Uterus (tissue), 3 donors: ENCODE measurements at regions not wholly inside any gene's neighbourhood (a gene's known extent, or its start where the extent isn't known, plus 50 kb on each side); places are given as distances from the start of the nearest gene placed in this dataset.

Experiments
- DNase-seq, 2 donors: peaks; one replicate each; pipeline ENCODE4 v3.0.0-alpha.2; 2019 to 2020
- H3K27ac ChIP-seq, 2 donors: fragments of 200-600 bp; sonication (generic); 1 replicate in 1 of 2; 2 replicates in 1 of 2; pipeline ENCODE4 v1.5.1; 2016 to 2018
- H3K27me3 ChIP-seq, 2 donors: fragments of 200-600 bp; sonication (generic); one replicate each; pipeline ENCODE4 v1.5.1; 2018 to 2019; ENCODE audit warnings: control low read depth in 1 of 2
- H3K36me3 ChIP-seq, 2 donors: fragments of 200-600 bp; sonication (generic); one replicate each; pipeline ENCODE4 v1.5.1; 2019; ENCODE audit warnings: control low read depth in 1 of 2
- H3K4me1 ChIP-seq, 2 donors: fragments of 200-600 bp; sonication (generic); one replicate each; pipeline ENCODE4 v1.5.1; 2018 to 2019; ENCODE audit warnings: control low read depth in 1 of 2
- H3K4me3 ChIP-seq, 2 donors: fragments of 200-600 bp; sonication (generic); 1 replicate in 1 of 2; 2 replicates in 1 of 2; pipeline ENCODE4 v1.5.1; 2018 to 2019; ENCODE audit warnings: mild to moderate bottlenecking in 1 of 2
- H3K9me3 ChIP-seq, 2 donors: fragments of 200-600 bp; sonication (generic); one replicate each; pipeline ENCODE4 v1.5.1; 2019; ENCODE audit warnings: control low read depth in 1 of 2
- CTCF ChIP-seq, 4 experiments: fragments of 200-600 bp in 2 of 4; fragments of 450-650 bp in 2 of 4; sonication (generic) in 2 of 4; IDR thresholded peaks; one replicate each; pipeline ENCODE4 v1.5.1; 2016 to 2019; ENCODE audit warnings: antibody characterized with exemption in 4 of 4, mild to moderate bottlenecking in 2 of 4, moderate library complexity in 1 of 4
- POLR2A ChIP-seq, 2 donors: fragments of 450-650 bp; IDR thresholded peaks; one replicate each; pipeline ENCODE4 v1.6.1; 2016; ENCODE audit warnings: antibody characterized with exemption in 2 of 2, mild to moderate bottlenecking in 1 of 2, moderate library complexity in 1 of 2
- intact Hi-C: fragments of 100-400 bp; cut with DNase I; formaldehyde crosslinking; loops from one replicate; pipeline ENCODE4 v1.15.1; 2023; ENCODE audit warnings: low total_unique reads
- donor health status: DM: yes; HTN: yes; CAD: no.

DNA sequence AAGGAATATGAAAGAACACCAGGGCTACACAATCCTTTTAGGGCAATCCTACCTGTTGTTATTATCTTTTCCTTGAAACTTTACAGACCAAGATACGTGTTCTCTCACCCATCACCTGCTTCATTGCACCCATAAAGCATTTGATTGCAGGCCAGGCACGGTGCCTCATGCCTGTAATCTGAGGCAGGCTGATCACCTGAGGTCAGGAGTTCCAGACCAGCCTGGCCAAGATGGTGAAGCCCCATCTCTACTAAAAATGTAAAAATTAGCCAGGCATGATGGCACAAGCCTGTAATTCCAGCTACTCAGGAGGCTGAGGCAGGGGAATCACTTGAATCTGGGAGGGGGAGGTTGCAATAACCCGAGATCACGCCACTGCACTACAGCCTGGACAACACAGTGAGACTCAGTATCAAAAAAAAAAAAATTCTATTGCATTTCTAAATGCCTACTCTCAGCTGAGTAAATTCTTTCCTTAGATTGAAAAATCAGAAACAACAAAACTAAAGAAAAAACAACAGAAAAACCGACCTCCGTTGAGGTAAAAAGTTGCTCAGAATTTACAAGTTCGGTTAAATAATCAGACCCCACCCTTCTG lies 183.7 kb upstream of the TMEM132C start:
- TF ChIP-seq CTCF (IDR thresholded peaks at IDR 0.05) (no peak), POLR2A (IDR thresholded peaks at IDR 0.05) (no peak)
- Histone ChIP-seq H3K27me3 (no peaks in the 10 kb centered on the region), H3K27ac (no peak overlapping the region), H3K4me1 (no peaks in the 10 kb centered on the region), H3K4me3 (no peak overlapping the region), H3K9me3 (no peaks in the 10 kb centered on the region), H3K36me3 (no peaks in the 10 kb centered on the region)
- DNase-seq = no peak
- intact Hi-C loops = no loop called here

GRCh38 chr12:128088926-128089325 lies 178.0 kb upstream of the TMEM132C start:
- no peak for TF ChIP-seq POLR2A (IDR thresholded peaks at IDR 0.05)
- TF ChIP-seq CTCF (IDR thresholded peaks at IDR 0.05) = no peak
- no peaks in the 10 kb centered on the region for H3K4me1 ChIP-seq
- H3K27ac ChIP-seq = no peak overlapping the region
- no peak for DNase-seq
- H3K4me3 ChIP-seq = no peak overlapping the region
- no peaks in the 10 kb centered on the region for H3K27me3 ChIP-seq
- intact Hi-C loops = no loop called here
- H3K9me3 ChIP-seq = no peaks in the 10 kb centered on the region
- no peaks in the 10 kb centered on the region for H3K36me3 ChIP-seq

DNA sequence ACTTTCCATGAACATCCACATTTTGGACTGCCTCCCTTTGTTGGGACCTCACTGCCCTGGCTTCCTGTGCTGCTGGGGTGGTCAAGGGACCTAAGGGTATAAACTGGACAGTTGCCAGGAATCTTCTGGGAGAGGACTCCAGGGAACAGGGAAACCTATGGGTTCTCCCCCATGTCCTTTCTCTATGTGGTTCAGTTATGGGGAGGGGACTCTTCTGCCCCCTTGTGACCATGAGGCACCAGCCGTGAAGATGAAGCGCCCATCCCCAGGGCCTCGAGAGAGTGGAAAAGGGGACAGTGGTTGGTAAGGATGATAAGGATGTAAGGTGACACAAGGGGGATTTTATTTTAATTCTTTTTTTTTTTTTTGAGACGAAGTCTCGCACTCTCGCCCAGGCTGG lies 177.0 kb upstream of the TMEM132C start:
- no peak overlapping the region for H3K27ac ChIP-seq
- no peaks in the 10 kb centered on the region for H3K9me3 ChIP-seq
- intact Hi-C loops = no loop called here
- no peak overlapping the region for H3K4me3 ChIP-seq
- no peaks in the 10 kb centered on the region for H3K36me3 ChIP-seq
- no peaks in the 10 kb centered on the region for H3K27me3 ChIP-seq
- no peaks in the 10 kb centered on the region for H3K4me1 ChIP-seq
- TF ChIP-seq CTCF (IDR thresholded peaks at IDR 0.05) (no peak), POLR2A (IDR thresholded peaks at IDR 0.05) (no peak)
- DNase-seq = no peak

DNA sequence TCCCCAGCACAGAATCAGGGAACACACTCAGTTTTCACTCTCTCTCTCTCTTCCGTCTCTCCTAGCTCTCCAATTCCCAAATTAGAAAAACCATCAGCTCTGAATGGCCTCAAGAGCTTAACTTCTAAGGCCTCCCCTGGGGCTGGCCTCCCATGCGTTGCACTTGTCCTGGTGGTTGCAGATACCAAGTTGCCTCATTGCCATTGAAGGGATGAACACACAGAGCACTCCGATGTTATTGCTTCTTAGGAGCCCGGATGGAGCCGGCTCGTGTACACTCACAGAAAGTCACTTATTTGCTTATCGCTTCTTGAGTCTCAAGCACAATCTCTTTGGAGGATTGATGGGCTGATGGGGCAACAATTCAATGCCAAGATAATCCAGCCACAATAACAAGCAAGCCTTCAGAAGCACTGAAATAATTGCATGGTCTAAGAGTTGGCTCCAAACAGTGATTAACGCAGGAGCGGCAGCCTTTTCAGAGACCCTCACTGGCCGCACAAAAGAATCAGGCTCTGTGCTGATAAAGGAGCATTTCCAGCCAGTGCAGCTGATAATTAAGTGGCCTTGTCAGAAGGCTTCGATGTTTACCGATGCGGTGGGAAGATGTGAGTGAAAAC lies 175.8 kb upstream of the TMEM132C start:
- H3K36me3 ChIP-seq = no peaks in the 10 kb centered on the region
- DNase-seq = no peak
- no peaks in the 10 kb centered on the region for H3K27me3 ChIP-seq
- H3K9me3 ChIP-seq = no peaks in the 10 kb centered on the region
- no peak for TF ChIP-seq CTCF (IDR thresholded peaks at IDR 0.05)
- no peak for TF ChIP-seq POLR2A (IDR thresholded peaks at IDR 0.05)
- H3K27ac ChIP-seq = no peak overlapping the region
- H3K4me3 ChIP-seq = no peak overlapping the region
- H3K4me1 ChIP-seq = no peaks in the 10 kb centered on the region
- intact Hi-C loops = no loop called here

- intact Hi-C loops = no loop called here
- Histone ChIP-seq H3K4me3 (no peak overlapping the region), H3K4me1 (no peaks in the 10 kb centered on the region), H3K27ac (no peak overlapping the region), H3K36me3 (no peaks in the 10 kb centered on the region), H3K27me3 (no peaks in the 10 kb centered on the region), H3K9me3 (no peaks in the 10 kb centered on the region)
- TF ChIP-seq POLR2A (IDR thresholded peaks at IDR 0.05) = no peak
- TF ChIP-seq CTCF (IDR thresholded peaks at IDR 0.05) = no peak
- DNase-seq = no peak
Measured at GRCh38 chr12:128091951-128092382, 175.0 kb upstream of the TMEM132C start.
